ENCODE measurements at regions not wholly inside any gene's neighbourhood (a gene's known extent, or its start where the extent isn't known, plus 50 kb on each side); places are given as distances from the start of the nearest gene placed in this dataset.

- no peak for TF ChIP-seq EZH2phosphoT487 (conservative IDR thresholded peaks at IDR 0.05; ENCODE audit: low read length)
- no peak for TF ChIP-seq CTCF (IDR thresholded peaks at IDR 0.05; ENCODE audit: insufficient read depth, low read length, poor library complexity, severe bottlenecking)
- Histone ChIP-seq H3K9me2 (replicated peaks; ENCODE audit: insufficient read depth, low read length) (no peaks in the 10 kb centered on the region), H2AFZ (ENCODE audit: low read depth, low read length, severe bottlenecking) (no peak overlapping the region), H3K4me3 (ENCODE audit: insufficient read depth, low read length, poor library complexity, severe bottlenecking) (no peak overlapping the region), H3K36me3 (ENCODE audit: low read length) (no peaks in the 10 kb centered on the region), H3K79me2 (ENCODE audit: insufficient read depth, low read length) (no peaks in the 10 kb centered on the region), H3K9ac (ENCODE audit: low read length) (no peak overlapping the region), H3F3A (ENCODE audit: insufficient read depth) (no peaks in the 10 kb centered on the region), H3K27me3 (ENCODE audit: low read length) (no peaks in the 10 kb centered on the region), H3K4me2 (ENCODE audit: low read depth, low read length, poor library complexity, severe bottlenecking) (no peak overlapping the region), H3K27ac (ENCODE audit: low read depth, low read length) (no peak overlapping the region), H4K20me1 (ENCODE audit: low read depth, low read length) (no peaks in the 10 kb centered on the region), H3K9me3 (ENCODE audit: insufficient read depth, low read length) (no peaks in the 10 kb centered on the region)
Measured at GRCh38 chr4:1469607-1470392, 63.6 kb upstream of the NKX1-1 start.

- no peak overlapping the region for H3K27ac ChIP-seq (ENCODE audit: low read depth, low read length)
- no peak overlapping the region for H2AFZ ChIP-seq (ENCODE audit: low read depth, low read length, severe bottlenecking)
- no peaks in the 10 kb centered on the region for H3K9me2 ChIP-seq (replicated peaks; ENCODE audit: insufficient read depth, low read length)
- no peaks in the 10 kb centered on the region for H3K27me3 ChIP-seq (ENCODE audit: low read length)
- H3K4me2 ChIP-seq (ENCODE audit: low read depth, low read length, poor library complexity, severe bottlenecking): no peak overlapping the region
- TF ChIP-seq CTCF (IDR thresholded peaks at IDR 0.05; ENCODE audit: insufficient read depth, low read length, poor library complexity, severe bottlenecking): no peak
- no peak for TF ChIP-seq EZH2phosphoT487 (conservative IDR thresholded peaks at IDR 0.05; ENCODE audit: low read length)
- no peaks in the 10 kb centered on the region for H3K36me3 ChIP-seq (ENCODE audit: low read length)
- H4K20me1 ChIP-seq (ENCODE audit: low read depth, low read length): no peaks in the 10 kb centered on the region
- no peak overlapping the region for H3K9ac ChIP-seq (ENCODE audit: low read length)
- no peak overlapping the region for H3K4me3 ChIP-seq (ENCODE audit: insufficient read depth, low read length, poor library complexity, severe bottlenecking)
- no peaks in the 10 kb centered on the region for H3F3A ChIP-seq (ENCODE audit: insufficient read depth)
- H3K79me2 ChIP-seq (ENCODE audit: insufficient read depth, low read length): no peaks in the 10 kb centered on the region
- no peaks in the 10 kb centered on the region for H3K9me3 ChIP-seq (ENCODE audit: insufficient read depth, low read length)
Measured at GRCh38 chr4:1469043-1469442, 62.8 kb upstream of the NKX1-1 start.

GRCh38 chr4:1467581-1468458, 61.6 kb upstream of the NKX1-1 start:
- Histone ChIP-seq H3K9me2 (replicated peaks; ENCODE audit: insufficient read depth, low read length) (no peaks in the 10 kb centered on the region), H3K4me3 (ENCODE audit: insufficient read depth, low read length, poor library complexity, severe bottlenecking) (no peak overlapping the region), H3K9ac (ENCODE audit: low read length) (no peak overlapping the region), H3F3A (ENCODE audit: insufficient read depth) (no peaks in the 10 kb centered on the region), H3K27me3 (ENCODE audit: low read length) (no peaks in the 10 kb centered on the region), H3K79me2 (ENCODE audit: insufficient read depth, low read length) (no peaks in the 10 kb centered on the region), H4K20me1 (ENCODE audit: low read depth, low read length) (no peaks in the 10 kb centered on the region), H3K36me3 (ENCODE audit: low read length) (no peaks in the 10 kb centered on the region), H3K27ac (ENCODE audit: low read depth, low read length) (no peak overlapping the region), H2AFZ (ENCODE audit: low read depth, low read length, severe bottlenecking) (no peak overlapping the region), H3K4me2 (ENCODE audit: low read depth, low read length, poor library complexity, severe bottlenecking) (no peak overlapping the region), H3K9me3 (ENCODE audit: insufficient read depth, low read length) (no peaks in the 10 kb centered on the region)
- TF ChIP-seq CTCF (IDR thresholded peaks at IDR 0.05; ENCODE audit: insufficient read depth, low read length, poor library complexity, severe bottlenecking) (no peak), EZH2phosphoT487 (conservative IDR thresholded peaks at IDR 0.05; ENCODE audit: low read length) (no peak)
